GM19455 (cell line): ENCODE measurements at regions not wholly inside any gene's neighbourhood (a gene's known extent, or its start where the extent isn't known, plus 50 kb on each side); places are given as distances from the start of the nearest gene placed in this dataset.

Source experiments
- ATAC-seq: cut with Tn5 transposase; IDR thresholded peaks from one replicate; pipeline ENCODE4 v1.9.1; 2021; ENCODE audit not compliant: unreplicated experiment

DNA sequence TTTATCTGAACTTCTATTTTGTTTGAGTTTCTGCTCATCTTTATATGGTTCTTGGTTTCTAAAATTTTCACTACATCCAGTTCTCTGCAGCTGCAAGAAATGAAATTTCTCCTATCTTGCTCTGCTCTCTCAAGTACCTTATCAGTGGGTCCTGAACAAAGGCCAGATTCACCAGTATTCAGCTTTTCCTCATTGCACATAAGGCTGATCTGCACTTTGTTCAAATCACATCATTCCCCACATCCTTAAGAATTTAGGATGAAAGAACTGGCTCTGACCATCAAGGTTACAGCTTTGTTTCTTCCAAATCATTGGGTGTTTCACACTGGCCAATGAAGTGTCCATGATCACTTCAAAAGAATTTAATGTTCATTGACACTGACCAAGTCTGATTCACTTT is 211.4 kb downstream of the GRIN2B start:
- no peak for ATAC-seq

DNA sequence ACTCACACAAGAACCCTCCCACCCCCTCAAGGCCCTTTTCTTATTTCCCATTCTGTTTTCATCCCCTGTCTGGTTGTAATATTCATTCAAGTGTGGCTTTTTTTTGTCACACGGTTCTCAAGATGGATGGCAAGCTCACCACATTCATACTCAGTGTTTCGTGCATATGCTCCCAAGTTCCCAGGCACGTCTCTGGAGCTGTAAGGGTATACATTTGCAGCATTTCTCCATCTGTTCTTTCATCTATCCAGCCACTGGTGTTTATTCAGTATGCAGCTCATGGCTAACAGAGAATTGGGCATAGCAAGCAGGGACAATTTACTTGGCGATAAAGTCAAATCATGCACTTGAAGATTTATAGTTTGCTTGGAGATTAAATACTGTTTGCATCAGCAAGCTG is 212.1 kb downstream of the GRIN2B start:
- no peak for ATAC-seq

- no peak for ATAC-seq
Measured at GRCh38 chr12:13764748-13765147, 216.7 kb downstream of the GRIN2B start.

GRCh38 chr12:13749389-13749788 is 232.0 kb downstream of the GRIN2B start:
- ATAC-seq: no peak

GRCh38 chr12:13745111-13745860 is 236.1 kb downstream of the GRIN2B start:
- no peak for ATAC-seq

DNA sequence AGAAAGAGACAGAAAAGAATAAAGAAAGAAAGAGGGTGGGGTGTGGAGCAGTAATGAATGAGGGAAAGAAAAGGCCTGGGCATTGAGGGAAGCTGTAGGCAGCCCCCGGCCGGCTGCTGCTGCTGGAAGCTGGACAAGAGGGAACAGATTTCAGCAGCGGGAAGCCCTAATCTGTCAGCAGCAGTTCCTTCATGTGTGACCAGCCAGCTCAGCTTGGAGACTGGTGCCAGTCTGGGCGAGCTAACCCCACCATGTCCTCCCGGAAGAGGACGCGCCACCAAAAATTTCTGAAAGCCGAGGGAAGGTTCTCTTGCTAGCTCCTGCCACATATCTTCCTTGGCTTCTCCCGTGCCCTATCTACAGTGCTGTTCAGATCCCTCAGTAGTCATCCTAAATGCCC is 236.8 kb downstream of the GRIN2B start:
- no peak for ATAC-seq

DNA sequence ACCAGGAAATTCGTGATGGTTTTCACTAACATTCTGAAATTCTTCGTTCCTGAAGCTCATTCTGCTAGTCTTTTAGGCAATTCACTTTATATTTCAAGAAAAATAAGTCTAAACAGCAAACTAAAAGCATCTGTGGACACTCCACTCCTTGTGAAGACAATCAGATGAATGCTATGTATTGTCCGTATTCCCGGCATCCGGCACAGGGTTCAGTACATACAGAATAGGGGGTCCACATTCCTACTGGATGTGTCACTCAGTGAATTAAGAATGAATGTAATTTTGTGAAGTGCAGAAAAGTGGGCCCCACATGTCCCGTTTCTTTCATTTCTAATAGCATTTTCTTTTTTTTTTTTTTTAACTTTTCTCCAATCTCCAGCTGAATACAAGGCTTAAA is 241.3 kb downstream of the GRIN2B start:
- ATAC-seq: no peak

DNA sequence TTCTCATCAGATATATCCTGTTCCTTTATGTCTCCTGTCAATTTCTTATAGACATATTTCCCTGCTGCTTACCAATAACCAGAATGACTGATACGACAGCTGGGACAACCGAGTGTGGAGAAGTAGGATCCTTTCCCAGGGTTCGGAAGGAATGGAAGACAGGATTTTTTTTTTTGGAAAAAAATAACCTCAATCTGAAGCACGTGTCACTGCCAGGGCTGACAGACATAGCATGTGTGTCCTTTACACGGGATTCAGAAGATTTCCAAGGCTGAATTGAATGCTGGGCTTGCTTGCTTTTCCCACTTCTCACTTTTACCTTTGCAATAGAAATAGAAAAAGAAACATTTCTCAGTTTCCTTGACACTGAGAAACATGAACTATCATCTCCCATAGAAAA is 245.7 kb downstream of the GRIN2B start:
- ATAC-seq: no peak

- no peak for ATAC-seq
Measured at GRCh38 chr12:13734584-13735152, 246.7 kb downstream of the GRIN2B start.

DNA sequence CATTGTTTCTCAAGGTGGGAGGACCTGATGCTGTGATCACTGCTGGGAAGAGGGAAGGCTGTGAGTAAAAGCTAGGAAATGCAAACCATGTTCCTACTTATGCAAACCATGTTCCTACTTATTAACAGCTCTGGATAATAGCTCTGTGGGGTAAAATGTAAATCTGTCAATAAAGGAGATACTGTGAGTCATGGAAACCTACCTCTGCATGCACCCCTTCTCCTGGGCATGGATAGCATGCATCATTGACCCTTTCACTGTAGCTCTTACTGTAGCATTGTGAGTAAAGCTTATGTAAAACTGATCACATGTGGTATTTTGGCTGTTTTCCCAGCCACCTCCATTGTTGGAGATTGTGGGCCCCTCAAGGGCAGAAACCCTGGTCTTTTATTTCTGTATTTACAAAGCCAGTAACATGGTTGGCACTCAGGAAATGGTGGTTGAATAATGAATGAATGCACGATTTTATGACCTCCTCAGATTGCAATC is 253.7 kb downstream of the GRIN2B start:
- no peak for ATAC-seq

GRCh38 chr12:13725049-13725448 is 256.4 kb downstream of the GRIN2B start:
- ATAC-seq: no peak

GRCh38 chr12:13724136-13724535 is 257.3 kb downstream of the GRIN2B start:
- no peak for ATAC-seq

- no peak for ATAC-seq
Measured at GRCh38 chr12:13719986-13720385, 261.4 kb downstream of the GRIN2B start.

DNA sequence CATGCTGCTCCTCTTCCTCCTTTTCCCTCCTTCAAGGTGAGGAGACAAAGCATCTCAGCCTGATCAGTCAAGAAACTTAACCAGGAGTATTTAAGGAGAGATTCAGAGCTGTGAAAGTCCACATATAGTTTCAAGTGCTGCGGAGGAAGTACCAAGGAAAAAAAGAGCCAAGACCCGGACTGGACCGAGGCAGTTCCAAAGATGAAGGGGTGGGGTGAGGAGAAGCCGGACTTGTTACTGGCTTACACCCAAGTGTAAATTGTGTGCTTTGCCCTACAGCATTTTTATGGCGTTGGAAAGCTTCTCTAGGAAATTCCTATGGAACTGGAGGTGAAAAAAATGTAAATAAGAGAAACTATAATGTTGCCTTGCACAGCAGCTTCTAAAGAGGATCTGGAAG is 263.1 kb downstream of the GRIN2B start:
- ATAC-seq: no peak

DNA sequence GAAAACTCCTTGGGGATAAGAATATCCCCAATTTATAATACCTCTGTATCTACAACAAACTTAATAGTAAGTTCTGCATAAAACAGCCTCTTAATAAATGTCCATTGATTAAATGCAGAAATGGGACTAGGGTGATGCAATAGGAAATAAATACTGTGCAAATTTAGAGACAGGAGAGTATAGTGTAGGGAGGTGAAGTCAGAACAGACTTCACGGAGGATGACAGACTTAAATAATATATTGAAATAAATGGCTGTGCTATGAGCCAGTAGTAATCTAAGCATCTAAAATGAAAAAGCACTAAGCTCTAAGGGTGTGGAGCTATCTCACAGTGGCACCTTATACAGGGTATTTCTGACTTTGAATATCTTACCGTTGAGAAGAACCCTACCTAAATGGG is 265.3 kb downstream of the GRIN2B start:
- no peak for ATAC-seq

DNA sequence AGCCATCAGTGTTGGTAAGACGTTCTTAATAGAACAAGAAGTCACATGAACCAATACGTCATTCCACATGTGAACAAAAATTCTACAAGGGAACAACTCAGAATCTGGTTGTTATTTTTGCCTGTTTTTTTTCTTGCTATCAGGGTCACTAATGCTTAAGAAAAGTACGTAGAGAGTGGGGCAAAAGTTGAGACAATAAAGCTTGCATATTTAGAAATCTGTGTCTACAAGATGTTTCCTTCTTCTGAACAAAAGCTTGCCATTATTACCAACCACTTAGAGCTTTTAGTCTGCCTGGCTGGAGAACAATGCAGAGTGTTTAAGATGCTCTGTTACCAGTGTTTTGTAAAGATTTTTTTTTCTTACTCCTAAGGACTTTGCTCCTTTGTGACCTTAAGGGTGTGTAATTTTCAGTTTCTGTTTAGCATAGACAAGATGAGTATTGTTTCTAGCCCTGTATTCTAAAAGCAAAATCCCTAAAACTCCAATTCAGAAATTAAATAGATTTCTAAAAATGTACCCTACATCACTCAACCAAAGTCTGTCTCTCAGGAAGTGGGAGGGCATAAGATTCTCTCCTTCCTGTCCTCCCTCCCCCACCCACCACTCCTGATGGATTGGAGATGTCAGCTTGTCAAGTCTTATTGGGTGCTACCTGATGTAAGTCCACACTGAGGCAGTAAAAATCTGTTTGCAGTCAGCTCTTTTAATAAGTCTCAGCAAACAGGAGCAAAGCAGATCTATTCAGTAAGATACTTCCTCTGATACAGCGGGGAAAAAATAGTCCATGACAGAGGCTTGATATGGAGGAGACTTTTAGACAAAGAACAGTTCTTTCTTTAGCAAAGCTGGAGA is 267.6 kb downstream of the GRIN2B start:
- ATAC-seq: no peak

- ATAC-seq: no peak
Measured at GRCh38 chr12:13707829-13708228, 273.6 kb downstream of the GRIN2B start.

DNA sequence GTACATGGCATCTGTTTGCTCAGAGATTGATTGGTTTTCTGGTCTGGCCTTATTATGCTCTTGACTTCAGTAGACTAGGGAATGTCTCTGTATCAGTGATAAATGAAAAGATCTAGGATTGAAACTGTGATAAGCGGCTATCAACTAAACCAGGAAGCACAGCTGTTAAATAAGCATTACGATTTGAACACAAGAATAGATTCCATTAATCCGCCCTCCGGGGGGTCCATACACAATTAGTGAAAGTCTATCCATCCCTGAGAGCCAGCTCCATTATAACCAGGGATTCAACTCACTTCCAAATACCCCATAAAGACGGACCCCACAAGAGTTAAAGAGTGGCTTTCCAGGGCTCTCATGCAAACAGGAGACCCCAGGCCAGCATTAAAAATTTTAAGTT is 279.0 kb downstream of the GRIN2B start:
- ATAC-seq: no peak

DNA sequence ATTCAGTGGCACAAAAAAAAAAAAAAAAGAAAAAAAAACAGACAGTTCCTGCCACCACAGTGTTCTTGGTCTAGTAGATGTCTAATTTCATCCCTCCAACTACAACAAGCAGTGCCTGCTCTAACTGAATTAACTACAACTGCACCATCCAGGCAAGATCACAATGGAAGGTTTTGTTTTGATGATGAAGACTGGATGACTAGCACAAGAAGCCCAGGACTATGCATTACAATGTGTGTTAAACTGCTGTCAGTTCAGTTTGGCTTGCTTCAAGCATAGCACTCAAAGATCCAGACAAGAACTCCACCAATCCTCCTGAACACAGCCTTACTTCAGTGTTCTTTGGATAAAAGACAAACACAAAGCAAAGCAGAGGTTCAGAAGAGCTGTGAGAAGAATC is 279.9 kb downstream of the GRIN2B start:
- no peak for ATAC-seq

DNA sequence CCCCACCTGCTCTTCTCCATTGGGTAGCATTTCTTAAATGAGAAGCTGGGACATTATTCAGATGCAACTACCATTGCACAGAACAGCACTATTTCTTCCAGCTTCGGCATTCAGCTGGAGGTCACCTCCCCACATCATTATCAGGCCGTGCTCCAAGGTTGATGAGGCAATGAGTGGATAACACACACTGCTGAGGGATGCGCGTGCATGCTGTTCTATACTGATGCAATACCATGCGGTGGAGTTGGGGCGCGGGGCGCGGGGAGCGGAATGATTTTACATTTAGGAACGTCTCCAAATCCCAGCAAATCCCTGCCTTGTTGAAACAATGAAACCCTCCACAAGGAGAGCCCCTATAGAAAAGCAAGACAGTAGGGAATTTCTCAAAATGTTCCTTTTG is 283.4 kb downstream of the GRIN2B start:
- ATAC-seq: no peak

- no peak for ATAC-seq
Measured at GRCh38 chr12:13695781-13696180, 285.6 kb downstream of the GRIN2B start.

DNA sequence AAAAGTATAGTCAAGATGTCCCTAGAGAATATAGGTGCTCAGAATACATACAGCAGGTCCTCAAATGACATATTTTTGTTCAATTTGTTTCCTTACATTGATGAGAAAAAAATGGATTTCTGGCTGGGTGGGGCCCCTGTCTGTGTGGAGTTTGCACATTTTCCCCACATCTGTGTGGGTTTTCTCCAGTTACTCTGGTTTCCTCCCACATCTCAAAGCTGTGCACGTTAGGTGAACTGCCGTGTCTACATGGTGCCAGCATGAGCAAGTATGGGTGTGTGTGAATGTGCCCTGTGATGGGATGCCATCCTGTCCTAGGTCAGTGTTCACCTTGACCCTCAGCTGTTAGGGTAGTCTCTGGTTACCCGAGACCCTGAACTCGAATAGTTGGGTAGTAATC is 289.1 kb downstream of the GRIN2B start:
- no peak for ATAC-seq
